ENCODE measurements at regions not wholly inside any gene's neighbourhood (a gene's known extent, or its start where the extent isn't known, plus 50 kb on each side); places are given as distances from the start of the nearest gene placed in this dataset.
A peak's percentile ranks its signal among the peaks of the same experiment; 100 is the strongest.

- DNase-seq, result peak; percentile 36
Measured at GRCh38 chr2:189372688-189373257, 68.5 kb upstream of the WDR75 start.

GRCh38 chr2:189374481-189374880 lies 66.8 kb upstream of the WDR75 start:
- DNase-seq, result no peak

- DNase-seq, result no peak
Measured at GRCh38 chr2:189375842-189376241, 65.4 kb upstream of the WDR75 start.

GRCh38 chr2:189379287-189379630 lies 62.0 kb upstream of the WDR75 start:
- DNase-seq, result peak; percentile 91

- peak; percentile 69 for DNase-seq
Measured at GRCh38 chr2:189379731-189380261, 61.5 kb upstream of the WDR75 start.

GRCh38 chr2:189382668-189383067 lies 58.6 kb upstream of the WDR75 start:
- DNase-seq, result no peak

GRCh38 chr2:189386741-189387140 lies 54.5 kb upstream of the WDR75 start:
- DNase-seq, result no peak

GRCh38 chr2:189391201-189391600 lies 50.1 kb upstream of the WDR75 start:
- peak; percentile 44 for DNase-seq

Measured in fibroblast of skin of right biceps (primary cell).